ENCODE measurements at regions not wholly inside any gene's neighbourhood (a gene's known extent, or its start where the extent isn't known, plus 50 kb on each side); places are given as distances from the start of the nearest gene placed in this dataset.

DNA sequence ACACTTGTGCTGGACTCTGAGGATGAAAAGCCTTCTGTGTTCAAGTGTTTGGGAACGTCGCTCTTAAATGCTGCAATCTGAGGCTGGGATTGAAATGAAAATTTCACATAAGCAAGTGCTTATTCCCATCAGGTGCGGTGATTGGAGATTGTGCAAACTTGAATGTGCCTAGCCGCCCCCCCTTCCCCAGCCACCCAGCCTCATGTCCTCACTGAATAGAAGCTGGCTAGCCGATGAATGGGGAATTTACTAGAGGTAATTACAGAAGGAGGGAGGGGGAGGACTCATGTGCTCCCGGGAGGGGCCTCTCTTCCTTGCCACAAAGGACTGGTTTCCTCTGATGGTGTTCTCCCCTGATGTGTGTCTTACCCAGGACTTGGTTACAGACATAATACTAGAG, 544.8 kb upstream of the EEF2KMT start:
- TF ChIP-seq POLR2A (IDR thresholded peaks at IDR 0.05; ENCODE audit: low read depth, low read length): no peak
- TF ChIP-seq CTCF (conservative IDR thresholded peaks at IDR 0.05; ENCODE audit: low read depth, low read length): no peak
- no peak for TF ChIP-seq BHLHE40 (IDR thresholded peaks at IDR 0.05; ENCODE audit: low read depth, low read length)
- no peak for TF ChIP-seq FOS (IDR thresholded peaks at IDR 0.05; ENCODE audit: low read depth, low read length)
- TF ChIP-seq RAD21 (IDR thresholded peaks at IDR 0.05; ENCODE audit: low read length): no peak
- no peak for TF ChIP-seq CEBPB (IDR thresholded peaks at IDR 0.05; ENCODE audit: low read depth, low read length)
- TF ChIP-seq SMC3 (IDR thresholded peaks at IDR 0.05; ENCODE audit: low read depth, low read length): no peak
